ENCODE measurements at regions not wholly inside any gene's neighbourhood (a gene's known extent, or its start where the extent isn't known, plus 50 kb on each side); places are given as distances from the start of the nearest gene placed in this dataset.

- WGBS = 95% methylated on average over 1 of the region's 1 CpG
- no peak for DNase-seq (ENCODE audit: extremely low spot score)
These were observed 489.8 kb downstream of the RPS24 start for GRCh38 chr10:78523453-78523852.

DNA sequence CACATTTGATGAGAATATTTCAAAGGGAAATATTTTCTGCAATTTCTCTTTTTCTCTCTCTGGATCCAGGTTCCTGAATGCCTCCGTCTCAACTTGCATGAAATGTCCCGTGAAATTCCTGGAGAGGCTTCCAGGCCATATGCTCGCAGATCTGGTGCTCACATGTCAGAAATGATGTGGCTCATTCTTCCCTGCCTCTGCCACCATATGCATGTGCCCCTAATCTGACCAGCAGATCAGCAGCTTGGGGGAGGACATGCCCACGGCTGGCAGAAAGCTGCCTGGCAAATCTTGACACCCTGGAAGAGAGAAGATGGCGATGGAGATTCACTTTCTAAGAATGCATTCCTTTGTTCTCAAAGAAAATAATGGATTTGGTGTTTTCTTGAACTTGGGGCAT, 490.7 kb downstream of the RPS24 start:
- DNase-seq (ENCODE audit: extremely low spot score) = no peak
- no peak overlapping the region for H3K4me3 ChIP-seq (ENCODE audit: low read depth, low read length)
- 92% methylated on average over 5 of the region's 5 CpGs for WGBS
- H3K27ac ChIP-seq (ENCODE audit: low read depth) = no peak overlapping the region
- no peaks in the 10 kb centered on the region for H3K36me3 ChIP-seq (ENCODE audit: insufficient read depth)
- no peaks in the 10 kb centered on the region for H3K4me1 ChIP-seq (ENCODE audit: insufficient read depth)

More at GRCh38 chr10:78523453-78523852, 489.8 kb downstream of the RPS24 start:
- Histone ChIP-seq H3K27ac (ENCODE audit: low read depth) (no peak overlapping the region), H3K4me1 (ENCODE audit: insufficient read depth) (no peaks in the 10 kb centered on the region), H3K4me3 (ENCODE audit: low read depth, low read length) (no peak overlapping the region), H3K36me3 (ENCODE audit: insufficient read depth) (no peaks in the 10 kb centered on the region)

GRCh38 chr10:78524941-78525340, 491.3 kb downstream of the RPS24 start:
- 90% methylated on average over 4 of the region's 4 CpGs for WGBS
- H3K4me1 ChIP-seq (ENCODE audit: insufficient read depth) = no peaks in the 10 kb centered on the region
- no peak for DNase-seq (ENCODE audit: extremely low spot score)
- H3K36me3 ChIP-seq (ENCODE audit: insufficient read depth) = no peaks in the 10 kb centered on the region
- H3K27ac ChIP-seq (ENCODE audit: low read depth) = no peak overlapping the region
- no peak overlapping the region for H3K4me3 ChIP-seq (ENCODE audit: low read depth, low read length)

- Histone ChIP-seq H3K36me3 (ENCODE audit: insufficient read depth) (no peaks in the 10 kb centered on the region), H3K4me3 (ENCODE audit: low read depth, low read length) (no peak overlapping the region), H3K27ac (ENCODE audit: low read depth) (no peak overlapping the region), H3K4me1 (ENCODE audit: insufficient read depth) (no peaks in the 10 kb centered on the region)
- 85% methylated on average over 3 of the region's 3 CpGs for WGBS
- no peak for DNase-seq (ENCODE audit: extremely low spot score)
These were observed 492.7 kb downstream of the RPS24 start for GRCh38 chr10:78526347-78526746.

GRCh38 chr10:78527296-78527695, 493.6 kb downstream of the RPS24 start:
- 91% methylated on average over 10 of the region's 10 CpGs for WGBS
- Histone ChIP-seq H3K36me3 (ENCODE audit: insufficient read depth) (no peaks in the 10 kb centered on the region), H3K4me1 (ENCODE audit: insufficient read depth) (no peaks in the 10 kb centered on the region), H3K27ac (ENCODE audit: low read depth) (no peak overlapping the region), H3K4me3 (ENCODE audit: low read depth, low read length) (no peak overlapping the region)
- DNase-seq (ENCODE audit: extremely low spot score) = no peak

- DNase-seq (ENCODE audit: extremely low spot score) = no peak
These were observed 495.1 kb downstream of the RPS24 start for GRCh38 chr10:78528749-78529204.

DNA sequence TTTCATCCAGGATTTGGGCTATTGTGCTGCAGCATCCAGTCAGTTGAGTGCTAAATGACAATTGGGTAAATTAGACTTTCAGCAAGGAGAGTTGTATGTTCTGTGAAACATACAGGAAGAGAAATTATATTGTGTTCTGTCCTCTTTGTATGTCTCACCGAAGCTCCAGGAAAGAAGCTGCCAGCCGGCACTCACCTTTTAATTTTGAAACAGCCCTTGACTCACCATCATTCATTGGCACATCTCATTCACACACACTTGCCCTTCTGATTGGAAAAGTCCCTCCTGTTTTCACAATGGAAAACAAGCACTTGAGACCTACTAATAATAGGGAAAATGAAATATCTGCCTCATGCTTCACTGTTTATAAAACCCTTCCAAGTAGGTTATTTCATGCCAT, 495.6 kb downstream of the RPS24 start:
- DNase-seq (ENCODE audit: extremely low spot score) = no peak
- H3K4me1 ChIP-seq (ENCODE audit: insufficient read depth) = no peaks in the 10 kb centered on the region
- no peak overlapping the region for H3K4me3 ChIP-seq (ENCODE audit: low read depth, low read length)
- WGBS = 89% methylated on average over 2 of the region's 2 CpGs
- no peak overlapping the region for H3K27ac ChIP-seq (ENCODE audit: low read depth)
- no peaks in the 10 kb centered on the region for H3K36me3 ChIP-seq (ENCODE audit: insufficient read depth)

More at GRCh38 chr10:78528749-78529204, 495.1 kb downstream of the RPS24 start:
- WGBS = 78% methylated on average over 13 of the region's 13 CpGs
- no peak overlapping the region for H3K4me3 ChIP-seq (ENCODE audit: low read depth, low read length)
- H3K27ac ChIP-seq (ENCODE audit: low read depth) = no peak overlapping the region
- H3K4me1 ChIP-seq (ENCODE audit: insufficient read depth) = no peaks in the 10 kb centered on the region
- no peaks in the 10 kb centered on the region for H3K36me3 ChIP-seq (ENCODE audit: insufficient read depth)

GRCh38 chr10:78531088-78531487, 497.4 kb downstream of the RPS24 start:
- no peaks in the 10 kb centered on the region for H3K36me3 ChIP-seq (ENCODE audit: insufficient read depth)
- no peaks in the 10 kb centered on the region for H3K4me1 ChIP-seq (ENCODE audit: insufficient read depth)
- H3K27ac ChIP-seq (ENCODE audit: low read depth) = no peak overlapping the region
- no peak for DNase-seq (ENCODE audit: extremely low spot score)
- H3K4me3 ChIP-seq (ENCODE audit: low read depth, low read length) = no peak overlapping the region
- 32% methylated on average over 3 of the region's 3 CpGs for WGBS

GRCh38 chr10:78532480-78533042, 498.9 kb downstream of the RPS24 start:
- no peak for DNase-seq (ENCODE audit: extremely low spot score)

GRCh38 chr10:78533098-78533497, 499.4 kb downstream of the RPS24 start:
- 70% methylated on average over 5 of the region's 5 CpGs for WGBS
- H3K4me1 ChIP-seq (ENCODE audit: insufficient read depth) = no peaks in the 10 kb centered on the region
- H3K4me3 ChIP-seq (ENCODE audit: low read depth, low read length) = no peak overlapping the region
- no peak overlapping the region for H3K27ac ChIP-seq (ENCODE audit: low read depth)
- DNase-seq (ENCODE audit: extremely low spot score) = no peak
- H3K36me3 ChIP-seq (ENCODE audit: insufficient read depth) = no peaks in the 10 kb centered on the region

More at GRCh38 chr10:78532480-78533042, 498.9 kb downstream of the RPS24 start:
- Histone ChIP-seq H3K36me3 (ENCODE audit: insufficient read depth) (no peaks in the 10 kb centered on the region), H3K4me1 (ENCODE audit: insufficient read depth) (no peaks in the 10 kb centered on the region), H3K4me3 (ENCODE audit: low read depth, low read length) (no peak overlapping the region), H3K27ac (ENCODE audit: low read depth) (no peak overlapping the region)
- 81% methylated on average over 3 of the region's 3 CpGs for WGBS

DNA sequence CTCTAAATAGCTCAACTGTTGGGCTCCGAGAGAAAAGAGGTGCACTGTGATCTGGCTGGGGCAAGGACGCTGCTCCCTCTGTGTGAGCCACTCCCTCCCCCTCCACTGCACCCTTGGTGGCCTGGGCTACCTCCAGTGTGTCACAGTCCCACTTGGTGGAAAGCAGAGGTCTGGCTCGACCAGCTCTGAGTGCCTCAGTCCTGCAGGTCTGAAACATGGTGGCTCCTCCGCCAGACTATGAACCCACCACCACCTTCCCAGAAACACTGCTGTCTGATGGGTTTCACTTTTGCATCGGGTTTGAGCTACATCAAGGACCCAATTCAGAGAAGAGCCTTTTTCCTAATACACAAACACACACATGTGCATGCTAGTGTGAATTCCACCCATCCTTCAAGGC, 500.1 kb downstream of the RPS24 start:
- H3K36me3 ChIP-seq (ENCODE audit: insufficient read depth) = no peaks in the 10 kb centered on the region
- H3K4me3 ChIP-seq (ENCODE audit: low read depth, low read length) = no peak overlapping the region
- no peak overlapping the region for H3K27ac ChIP-seq (ENCODE audit: low read depth)
- DNase-seq (ENCODE audit: extremely low spot score) = no peak
- WGBS = 92% methylated on average over 5 of the region's 5 CpGs
- no peaks in the 10 kb centered on the region for H3K4me1 ChIP-seq (ENCODE audit: insufficient read depth)

DNA sequence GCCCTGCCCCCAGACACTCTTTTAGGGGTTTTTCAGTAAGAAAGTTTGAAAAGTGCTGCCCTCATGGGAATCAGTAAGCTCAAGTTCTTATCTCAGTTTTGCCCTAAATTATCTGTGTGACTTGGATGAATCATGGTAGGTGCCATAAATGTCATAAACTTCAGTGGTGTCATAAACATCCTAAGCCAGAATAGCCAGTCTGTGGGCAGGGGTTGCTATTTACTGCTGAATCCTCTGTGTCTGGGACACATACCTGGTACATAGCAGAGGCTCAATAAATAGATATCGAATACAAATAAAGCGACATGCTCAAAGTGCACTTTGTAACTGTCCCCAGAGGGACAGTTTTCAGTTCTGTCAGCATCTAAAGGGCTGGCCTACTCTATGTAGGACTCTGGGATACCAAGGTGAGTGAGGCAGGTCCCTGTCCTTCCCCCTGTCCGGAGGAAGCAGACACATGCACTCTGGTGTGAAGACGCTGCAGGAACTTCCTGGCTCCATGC, 502.1 kb downstream of the RPS24 start:
- WGBS = 79% methylated on average over 4 of the region's 4 CpGs
- Histone ChIP-seq H3K4me1 (ENCODE audit: insufficient read depth) (no peaks in the 10 kb centered on the region), H3K36me3 (ENCODE audit: insufficient read depth) (no peaks in the 10 kb centered on the region), H3K27ac (ENCODE audit: low read depth) (no peak overlapping the region), H3K4me3 (ENCODE audit: low read depth, low read length) (no peak overlapping the region)
- no peak for DNase-seq (ENCODE audit: extremely low spot score)

DNA sequence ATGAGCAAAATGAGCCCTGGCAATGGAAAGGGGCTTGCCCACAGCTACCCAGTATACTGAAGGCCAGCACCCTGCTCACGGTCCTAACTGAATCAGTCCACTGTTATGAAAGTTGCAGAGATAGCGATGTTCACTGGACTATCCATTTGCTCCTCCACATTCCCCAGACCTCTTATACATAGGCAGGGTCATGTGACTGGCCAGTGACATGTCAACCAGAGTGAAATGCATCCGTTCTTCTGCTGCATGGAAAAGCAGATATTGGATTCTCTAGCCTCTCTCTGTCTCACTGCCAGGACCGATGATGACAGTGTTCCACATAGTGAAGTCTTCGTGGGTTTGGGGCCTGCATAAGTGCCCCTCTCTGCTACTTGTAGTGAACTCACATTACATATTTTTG, 503.4 kb downstream of the RPS24 start:
- DNase-seq (ENCODE audit: extremely low spot score) = no peak
- Histone ChIP-seq H3K27ac (ENCODE audit: low read depth) (no peak overlapping the region), H3K4me1 (ENCODE audit: insufficient read depth) (no peaks in the 10 kb centered on the region), H3K36me3 (ENCODE audit: insufficient read depth) (no peaks in the 10 kb centered on the region), H3K4me3 (ENCODE audit: low read depth, low read length) (no peak overlapping the region)
- 97% methylated on average over 5 of the region's 5 CpGs for WGBS

- H3K36me3 ChIP-seq (ENCODE audit: insufficient read depth) = no peaks in the 10 kb centered on the region
- DNase-seq (ENCODE audit: extremely low spot score) = no peak
- H3K4me3 ChIP-seq (ENCODE audit: low read depth, low read length) = no peak overlapping the region
- no peak overlapping the region for H3K27ac ChIP-seq (ENCODE audit: low read depth)
- 73% methylated on average over 7 of the region's 7 CpGs for WGBS
- H3K4me1 ChIP-seq (ENCODE audit: insufficient read depth) = no peaks in the 10 kb centered on the region
These were observed 505.6 kb downstream of the RPS24 start for GRCh38 chr10:78539247-78539766.
